ENCODE measurements at regions not wholly inside any gene's neighbourhood (a gene's known extent, or its start where the extent isn't known, plus 50 kb on each side); places are given as distances from the start of the nearest gene placed in this dataset.

GRCh38 chr20:50397058-50397457, 113.1 kb upstream of the PTPN1 start:
- no peak for TF ChIP-seq CTCF (IDR thresholded peaks at IDR 0.05)
- no peak for TF ChIP-seq POLR2A (IDR thresholded peaks at IDR 0.05)
